GM21360 (cell line): ENCODE measurements at regions not wholly inside any gene's neighbourhood (a gene's known extent, or its start where the extent isn't known, plus 50 kb on each side); places are given as distances from the start of the nearest gene placed in this dataset.
"Not testable (repeated sequence)": the region's sequence is repeated elsewhere in the genome, so short reads cannot be mapped to it uniquely, and the experiment has no call there.

Experiments used
- ATAC-seq: cut with Tn5 transposase; IDR thresholded peaks from one replicate; pipeline ENCODE4 v1.9.1; 2021; ENCODE audit warnings: mild to moderate bottlenecking, moderate library complexity; ENCODE audit not compliant: unreplicated experiment

GRCh38 chr13:21910546-21910945, 239.7 kb downstream of the FGF9 start:
- no peak for ATAC-seq

DNA sequence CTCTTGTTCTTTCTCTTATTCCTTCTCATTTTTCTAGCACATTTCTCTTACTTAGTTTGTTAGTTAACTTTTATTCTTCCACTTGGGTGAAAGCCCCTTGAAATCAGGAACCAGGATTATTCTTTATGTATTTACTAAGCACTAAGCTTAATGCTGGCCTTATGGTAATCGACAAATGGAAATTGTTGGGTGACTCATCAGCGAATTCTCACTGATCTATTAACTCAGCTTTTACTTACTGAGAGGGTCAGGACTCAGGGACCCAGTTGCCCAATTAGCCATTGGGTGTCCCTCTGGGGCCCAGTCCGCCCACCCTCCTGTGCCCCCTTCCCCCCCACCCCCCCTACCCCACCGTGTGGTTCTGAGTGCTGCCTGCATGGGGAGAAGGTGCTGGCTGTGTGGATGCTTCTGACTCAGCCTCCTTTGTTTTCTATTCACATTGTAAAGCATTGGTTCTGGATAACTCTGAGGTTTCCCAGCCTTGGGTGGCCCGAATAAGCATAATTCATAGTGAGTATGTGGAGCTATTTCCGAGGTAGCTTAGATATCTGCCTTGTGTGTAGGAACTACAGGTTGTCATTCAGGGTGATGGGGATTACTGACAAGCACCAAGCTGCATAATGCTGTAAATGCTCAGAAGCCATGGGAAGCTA, 240.9 kb downstream of the FGF9 start:
- no peak for ATAC-seq

- ATAC-seq = no peak
Observed at GRCh38 chr13:21913010-21913409, 242.1 kb downstream of the FGF9 start.

- no peak for ATAC-seq
Observed at GRCh38 chr13:21917086-21918015, 246.5 kb downstream of the FGF9 start.

- ATAC-seq = not testable (repeated sequence)
Observed at GRCh38 chr13:21920802-21921201, 249.9 kb downstream of the FGF9 start.

DNA sequence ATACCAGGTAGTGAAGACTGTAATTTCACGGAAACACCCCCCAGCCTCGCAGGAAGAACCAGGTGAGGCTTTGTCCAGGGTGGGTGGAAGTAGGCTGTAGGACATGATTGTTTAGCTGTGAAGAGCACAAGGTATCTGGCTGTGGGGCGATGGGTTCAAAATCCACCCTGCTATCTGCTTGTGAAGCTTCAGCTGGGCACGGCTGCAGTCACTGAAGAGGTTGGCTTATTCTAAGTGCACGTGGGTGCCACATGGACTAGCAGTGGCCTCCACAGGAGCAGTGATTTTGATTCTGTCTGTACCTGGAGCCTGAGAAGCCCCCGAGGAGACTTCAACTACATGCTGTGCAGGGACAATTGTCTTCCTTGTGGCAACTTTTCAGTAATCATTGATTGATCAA, 254.1 kb downstream of the FGF9 start:
- ATAC-seq = no peak

- no peak for ATAC-seq
Observed at GRCh38 chr13:21925720-21926119, 254.8 kb downstream of the FGF9 start.

- no peak for ATAC-seq
Observed at GRCh38 chr13:21929400-21929799, 258.5 kb downstream of the FGF9 start.

DNA sequence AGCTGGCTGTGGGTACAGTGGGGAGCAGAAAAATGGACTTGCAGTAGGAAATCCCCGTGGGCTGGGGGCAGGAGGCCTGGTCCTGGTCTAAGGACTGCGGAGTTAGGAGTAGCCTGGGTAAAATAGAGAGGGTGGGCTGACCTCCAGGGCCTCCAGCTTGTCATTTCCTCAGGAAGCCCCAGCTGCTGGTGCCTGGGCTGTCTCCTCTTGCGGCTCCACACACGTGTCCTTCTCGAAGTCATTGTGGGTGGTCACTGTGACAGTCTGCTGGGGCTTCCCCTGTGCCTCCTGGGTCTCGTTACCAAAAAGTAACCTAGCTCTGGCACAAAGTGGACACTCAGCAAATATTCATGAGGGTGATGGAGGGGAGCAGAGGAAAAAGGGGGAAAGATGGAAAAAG, 259.7 kb downstream of the FGF9 start:
- ATAC-seq = no peak

- ATAC-seq = no peak
Observed at GRCh38 chr13:21932578-21932977, 261.7 kb downstream of the FGF9 start.

DNA sequence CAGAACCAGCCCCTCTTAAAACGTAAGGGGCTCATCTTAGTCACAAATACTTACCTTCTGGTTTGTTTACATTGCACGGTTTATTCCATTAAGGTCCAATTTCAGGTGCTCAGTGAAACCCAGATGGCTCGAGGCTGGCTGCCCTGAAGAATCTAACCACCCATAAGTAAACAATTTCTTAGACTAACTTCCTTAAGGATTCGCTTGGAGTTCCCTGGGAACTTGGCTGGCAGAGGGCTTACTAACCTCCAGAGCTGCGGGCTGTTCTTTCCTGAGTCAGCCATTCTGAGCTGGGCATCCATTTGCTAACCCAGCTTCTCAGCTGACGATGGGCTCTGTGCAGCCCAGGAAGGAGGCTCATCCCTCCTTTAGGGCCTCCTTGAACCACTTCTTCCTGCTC, 262.1 kb downstream of the FGF9 start:
- ATAC-seq = no peak

GRCh38 chr13:21934284-21934683, 263.4 kb downstream of the FGF9 start:
- no peak for ATAC-seq

DNA sequence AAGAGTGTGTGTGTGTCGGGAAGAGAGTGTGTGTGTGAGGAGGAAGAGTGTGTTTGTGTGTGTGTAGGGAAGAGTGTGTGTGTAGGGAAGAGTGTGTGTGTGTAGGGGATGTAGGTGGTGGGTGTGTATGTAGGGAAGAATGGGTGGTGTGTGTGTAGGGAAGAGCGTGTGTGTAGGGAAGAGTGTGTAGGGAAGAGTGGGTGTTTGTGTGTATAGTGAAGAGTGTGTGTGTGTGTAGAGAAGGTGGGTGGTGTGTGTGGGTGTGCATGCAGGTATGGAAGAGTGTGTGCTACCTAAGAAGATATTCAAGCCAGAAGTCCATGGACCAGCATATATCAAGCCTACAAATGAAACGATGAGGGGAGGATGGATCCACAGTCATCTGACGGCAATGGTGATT, 265.8 kb downstream of the FGF9 start:
- ATAC-seq = no peak

- no peak for ATAC-seq
Observed at GRCh38 chr13:21938168-21938567, 267.3 kb downstream of the FGF9 start.

DNA sequence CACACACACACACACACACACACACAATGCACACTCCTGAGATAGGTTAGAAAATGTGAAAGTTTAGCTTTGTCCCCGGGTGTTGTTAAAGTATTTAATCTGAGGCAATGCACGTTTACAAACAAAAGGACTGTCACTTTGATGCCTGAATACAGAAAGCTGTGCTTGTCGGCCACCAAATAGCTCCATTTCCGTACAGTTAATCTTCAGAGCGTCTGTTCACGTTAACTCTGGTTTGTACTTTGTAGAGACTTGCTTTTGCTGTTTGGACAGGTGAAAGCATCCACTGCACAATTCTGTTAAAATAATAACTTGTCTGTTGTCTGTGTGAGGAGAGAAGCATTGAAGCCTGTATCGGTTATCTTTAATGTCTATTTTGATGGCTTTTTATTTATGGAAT, 267.8 kb downstream of the FGF9 start:
- no peak for ATAC-seq

DNA sequence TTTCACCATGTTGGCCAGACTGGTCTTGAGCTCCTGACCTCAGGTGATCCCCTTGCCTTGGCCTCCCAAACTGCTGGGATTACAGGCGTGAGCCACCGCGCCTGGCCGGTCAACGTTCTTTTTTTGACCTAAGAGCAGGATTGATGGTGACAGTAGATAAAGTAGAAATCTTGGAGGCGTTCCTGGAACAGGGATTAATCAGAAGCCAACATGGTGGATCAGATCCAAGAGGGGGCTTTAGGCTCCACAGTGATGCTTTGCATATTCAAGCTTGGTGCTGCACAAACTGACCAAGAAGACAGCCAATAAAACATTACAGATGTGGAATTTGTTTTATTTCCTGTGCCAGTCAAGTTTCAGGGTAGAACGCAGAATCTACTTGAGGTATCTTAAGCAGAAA, 271.2 kb downstream of the FGF9 start:
- no peak for ATAC-seq

- ATAC-seq = no peak
Observed at GRCh38 chr13:21944610-21945009, 273.7 kb downstream of the FGF9 start.

DNA sequence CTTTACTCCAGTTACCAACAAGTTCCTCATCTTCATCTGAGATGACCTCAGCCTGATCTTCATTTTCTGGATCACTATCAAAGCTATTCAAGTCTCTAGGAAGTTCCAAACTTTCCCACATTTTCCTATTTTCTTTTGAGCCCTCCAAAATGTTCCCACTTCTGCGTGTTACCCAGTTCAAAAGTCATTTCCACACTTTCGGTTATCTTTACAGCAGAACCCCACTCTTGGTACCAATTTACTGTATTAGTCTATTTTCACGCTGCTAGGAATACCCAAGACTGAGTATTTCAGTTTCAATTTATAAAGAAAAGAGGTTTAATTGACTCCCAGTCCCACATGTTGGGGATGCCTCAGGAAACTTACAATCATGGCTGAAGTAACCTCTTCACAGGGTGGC, 274.3 kb downstream of the FGF9 start:
- no peak for ATAC-seq

- no peak for ATAC-seq
Observed at GRCh38 chr13:21946964-21947363, 276.1 kb downstream of the FGF9 start.

DNA sequence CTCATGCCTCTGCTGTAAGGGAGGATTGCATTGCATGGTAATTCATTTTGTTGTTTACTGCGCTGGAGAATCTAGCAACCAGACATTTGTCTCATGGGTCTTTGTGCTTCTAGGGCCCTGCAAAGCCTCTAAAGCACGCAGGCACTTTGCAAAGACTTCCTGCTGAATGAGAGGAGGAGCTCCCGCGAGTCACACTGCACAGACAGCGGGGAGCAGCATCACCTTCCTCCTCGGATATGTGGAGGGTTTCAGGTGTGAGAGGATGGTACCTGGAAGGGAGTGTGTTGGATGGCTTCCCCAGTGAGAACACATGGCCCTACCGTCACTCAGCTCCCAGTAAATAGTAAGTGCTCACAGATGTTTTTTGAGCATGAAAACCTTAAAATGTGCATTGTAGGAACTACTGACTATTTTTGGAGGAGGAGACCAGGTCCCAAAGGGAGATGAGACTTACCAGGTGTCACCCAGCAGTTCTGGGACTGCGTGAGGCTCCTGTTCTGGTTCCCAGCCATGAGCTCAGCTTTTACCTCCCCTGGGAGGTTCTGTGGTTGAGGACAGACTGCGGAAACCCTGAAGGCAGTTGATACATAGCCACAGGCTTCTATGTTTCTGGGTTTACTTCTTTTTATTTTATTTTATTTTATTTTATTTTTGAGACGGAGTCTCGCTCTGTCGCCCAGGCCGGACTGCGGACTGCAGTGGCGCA, 278.0 kb downstream of the FGF9 start:
- no peak for ATAC-seq

- no peak for ATAC-seq
Observed at GRCh38 chr13:21949818-21950429, 279.1 kb downstream of the FGF9 start.
